ENCODE measurements at regions not wholly inside any gene's neighbourhood (a gene's known extent, or its start where the extent isn't known, plus 50 kb on each side); places are given as distances from the start of the nearest gene placed in this dataset.

DNA sequence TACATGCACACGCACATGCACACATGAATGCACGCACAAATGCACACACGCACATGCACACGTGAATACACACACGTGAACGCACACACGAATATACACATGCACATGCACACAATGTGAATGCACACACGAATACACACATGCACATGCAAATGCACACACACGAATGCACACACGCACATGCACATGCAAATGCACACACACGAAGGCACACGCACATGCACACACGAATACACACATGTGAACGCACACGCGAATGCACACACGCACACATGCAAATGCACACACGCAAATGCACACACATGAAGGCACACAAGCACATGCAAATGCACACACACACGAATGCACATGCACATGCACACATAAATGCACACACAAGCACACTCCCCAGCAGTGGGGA is 68.6 kb upstream of the GPC1 start:
- DNase-seq (ENCODE audit: low spot score), result no peak
- TF ChIP-seq, protein P1, sequence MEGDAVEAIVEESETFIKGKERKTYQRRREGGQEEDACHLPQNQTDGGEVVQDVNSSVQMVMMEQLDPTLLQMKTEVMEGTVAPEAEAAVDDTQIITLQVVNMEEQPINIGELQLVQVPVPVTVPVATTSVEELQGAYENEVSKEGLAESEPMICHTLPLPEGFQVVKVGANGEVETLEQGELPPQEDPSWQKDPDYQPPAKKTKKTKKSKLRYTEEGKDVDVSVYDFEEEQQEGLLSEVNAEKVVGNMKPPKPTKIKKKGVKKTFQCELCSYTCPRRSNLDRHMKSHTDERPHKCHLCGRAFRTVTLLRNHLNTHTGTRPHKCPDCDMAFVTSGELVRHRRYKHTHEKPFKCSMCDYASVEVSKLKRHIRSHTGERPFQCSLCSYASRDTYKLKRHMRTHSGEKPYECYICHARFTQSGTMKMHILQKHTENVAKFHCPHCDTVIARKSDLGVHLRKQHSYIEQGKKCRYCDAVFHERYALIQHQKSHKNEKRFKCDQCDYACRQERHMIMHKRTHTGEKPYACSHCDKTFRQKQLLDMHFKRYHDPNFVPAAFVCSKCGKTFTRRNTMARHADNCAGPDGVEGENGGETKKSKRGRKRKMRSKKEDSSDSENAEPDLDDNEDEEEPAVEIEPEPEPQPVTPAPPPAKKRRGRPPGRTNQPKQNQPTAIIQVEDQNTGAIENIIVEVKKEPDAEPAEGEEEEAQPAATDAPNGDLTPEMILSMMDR (IDR thresholded peaks at IDR 0.05; ENCODE audit: extremely low read depth, missing control alignments), result no peak

DNA sequence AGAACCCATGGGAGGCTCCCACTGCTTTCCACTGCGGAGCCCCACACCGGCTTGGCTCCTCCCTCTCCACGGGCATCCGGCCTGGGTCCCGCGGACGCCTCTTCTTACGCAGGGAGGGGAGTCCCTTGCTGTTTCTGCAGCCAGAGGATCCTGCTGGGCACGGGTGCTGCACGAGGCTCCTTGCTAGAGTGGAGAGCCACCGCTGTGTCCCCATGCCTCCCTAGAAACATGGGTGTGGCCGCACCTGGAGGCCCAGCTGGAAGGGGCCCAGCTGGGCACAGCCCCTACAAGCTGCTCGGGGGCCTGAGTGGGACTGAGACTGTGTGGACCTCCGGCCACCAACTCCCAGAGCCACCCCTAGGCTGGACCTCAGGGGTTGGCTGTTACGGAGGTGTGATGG is 67.7 kb upstream of the GPC1 start:
- no peak for DNase-seq (ENCODE audit: low spot score)
- TF ChIP-seq, protein P1 (IDR thresholded peaks at IDR 0.05; ENCODE audit: extremely low read depth, missing control alignments), result no peak

DNA sequence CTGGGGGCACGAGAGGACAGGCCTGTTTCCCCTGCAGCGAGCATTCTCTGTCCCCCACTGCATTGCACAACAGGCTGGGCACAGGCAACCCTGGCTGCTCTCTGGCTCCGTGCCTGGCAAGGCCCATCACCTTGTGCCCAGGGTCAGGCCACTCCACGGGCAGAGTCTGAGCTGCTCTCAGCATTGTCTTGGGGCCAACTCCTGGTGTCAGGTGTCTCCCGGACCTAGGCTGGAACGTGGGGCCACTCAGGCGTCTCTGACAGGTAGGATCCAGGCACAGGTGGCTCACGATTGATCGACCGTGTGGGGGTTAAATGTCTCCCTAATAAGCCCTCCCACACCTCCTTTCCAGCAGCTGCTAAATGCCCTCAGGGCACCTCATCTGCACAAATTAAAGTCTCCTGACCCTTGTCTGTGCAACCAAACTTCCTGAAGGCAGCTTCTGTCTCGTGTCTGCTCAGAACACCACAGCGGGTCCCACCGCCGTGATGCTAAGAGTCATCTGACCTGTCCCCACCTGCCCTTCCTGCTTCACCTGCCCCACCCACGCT is 66.6 kb upstream of the GPC1 start:
- TF ChIP-seq, protein P1 (IDR thresholded peaks at IDR 0.05; ENCODE audit: extremely low read depth, missing control alignments), result no peak
- no peak for DNase-seq (ENCODE audit: low spot score)

DNA sequence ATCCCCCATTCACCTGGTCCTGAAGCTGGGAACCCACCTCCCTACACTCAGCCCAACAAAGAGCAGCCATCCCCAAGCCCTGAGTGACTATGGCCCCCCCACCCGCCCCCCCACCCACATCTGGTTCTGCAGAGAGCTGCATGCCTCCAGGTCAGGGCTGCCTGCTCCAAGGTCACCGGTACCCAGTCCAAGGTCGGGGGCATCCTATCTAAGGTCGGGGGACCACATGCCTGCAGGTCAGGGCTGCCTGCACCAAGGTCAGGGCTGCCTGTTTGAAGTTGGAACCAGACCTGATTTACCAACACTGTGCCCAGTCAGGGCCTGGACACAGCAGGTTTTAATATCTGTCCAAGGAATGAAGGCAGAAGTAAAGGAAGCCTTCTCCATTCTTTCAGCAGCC is 66.1 kb upstream of the GPC1 start:
- no peak for DNase-seq (ENCODE audit: low spot score)
- TF ChIP-seq, protein P1 (IDR thresholded peaks at IDR 0.05; ENCODE audit: extremely low read depth, missing control alignments), result no peak

DNA sequence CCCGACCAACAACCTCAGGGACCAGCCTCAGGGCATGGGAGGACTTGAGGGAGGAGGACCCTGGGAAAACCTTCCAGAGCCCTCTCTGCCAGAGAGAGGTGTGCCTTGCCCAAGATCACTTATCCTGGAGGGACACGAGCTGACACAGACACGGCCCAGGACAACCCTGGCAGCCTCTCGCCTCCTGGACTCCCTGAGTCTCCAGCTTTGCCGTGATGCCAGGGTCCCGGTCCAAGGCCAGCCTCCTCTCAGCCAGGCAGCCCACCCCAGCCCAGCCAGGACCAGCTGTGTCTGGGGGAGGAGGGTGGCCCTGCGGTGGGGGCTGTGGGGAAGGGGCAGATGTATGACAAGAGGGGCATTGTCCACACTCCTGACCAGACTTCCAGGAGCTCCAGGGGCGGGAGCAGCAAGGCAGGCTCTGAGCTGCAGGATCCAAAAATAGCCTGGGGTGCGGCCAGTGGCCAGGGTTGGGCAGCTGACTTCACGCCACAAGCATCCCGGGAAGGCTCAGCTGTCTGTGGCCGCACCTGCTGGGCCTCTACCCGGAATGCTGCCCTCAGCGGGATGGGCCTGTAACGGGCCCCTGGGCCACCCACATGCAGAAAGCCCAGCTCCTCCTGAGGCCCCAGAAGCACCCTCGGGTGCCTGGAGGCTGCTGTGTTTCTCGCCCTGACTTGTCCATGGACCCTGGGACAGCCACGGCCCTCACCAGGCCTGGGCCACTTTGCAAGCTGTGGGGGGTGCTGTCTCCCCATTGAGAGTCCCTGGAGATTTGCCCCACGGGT is 65.5 kb upstream of the GPC1 start:
- DNase-seq (ENCODE audit: low spot score), result no peak
- TF ChIP-seq, protein P1 (IDR thresholded peaks at IDR 0.05; ENCODE audit: extremely low read depth, missing control alignments), result no peak

DNA sequence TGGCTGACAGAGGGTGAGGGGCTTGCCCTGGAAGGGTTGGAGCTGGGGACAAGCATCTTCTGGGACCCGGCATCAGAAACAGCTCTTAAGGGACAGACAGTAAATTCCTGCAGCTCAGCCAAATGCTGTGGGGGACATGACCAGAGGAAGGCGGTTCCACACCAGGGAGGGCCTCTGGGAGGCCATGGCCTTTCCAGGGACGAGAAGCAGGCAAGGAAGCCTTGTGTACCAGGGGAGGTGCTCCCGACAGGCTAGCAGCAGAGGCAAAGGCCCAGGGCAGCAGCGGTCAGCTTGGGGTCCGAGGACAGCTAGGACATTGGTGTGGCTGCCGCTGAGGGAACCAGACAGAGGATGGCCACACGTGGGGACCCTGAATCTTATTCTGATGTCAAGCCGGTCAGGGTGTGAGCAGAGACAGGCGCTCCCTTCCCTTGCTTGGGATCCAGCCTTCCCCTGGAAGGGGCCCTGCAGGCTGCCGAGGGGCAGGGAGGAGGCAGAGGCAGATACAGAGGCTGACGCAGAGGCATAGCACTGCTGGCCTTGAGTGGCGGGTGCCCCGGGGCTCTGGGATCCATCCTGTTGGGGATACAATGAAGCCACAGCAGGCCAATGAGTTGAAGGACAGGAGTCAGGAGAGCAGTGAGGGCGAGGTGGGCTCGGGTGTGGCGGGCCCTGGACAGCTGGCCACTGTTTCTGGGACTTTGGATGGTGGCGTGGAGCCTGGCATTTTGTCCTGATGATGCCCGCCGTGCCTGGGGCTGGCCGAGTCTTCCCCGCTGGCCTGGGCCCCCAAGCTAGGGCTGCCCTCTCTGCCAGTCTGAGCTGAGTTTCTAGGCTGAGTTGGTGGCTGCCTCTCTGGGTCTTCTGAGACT is 64.1 kb upstream of the GPC1 start:
- TF ChIP-seq, protein P1 (IDR thresholded peaks at IDR 0.05; ENCODE audit: extremely low read depth, missing control alignments), result no peak
- no peak for DNase-seq (ENCODE audit: low spot score)

DNA sequence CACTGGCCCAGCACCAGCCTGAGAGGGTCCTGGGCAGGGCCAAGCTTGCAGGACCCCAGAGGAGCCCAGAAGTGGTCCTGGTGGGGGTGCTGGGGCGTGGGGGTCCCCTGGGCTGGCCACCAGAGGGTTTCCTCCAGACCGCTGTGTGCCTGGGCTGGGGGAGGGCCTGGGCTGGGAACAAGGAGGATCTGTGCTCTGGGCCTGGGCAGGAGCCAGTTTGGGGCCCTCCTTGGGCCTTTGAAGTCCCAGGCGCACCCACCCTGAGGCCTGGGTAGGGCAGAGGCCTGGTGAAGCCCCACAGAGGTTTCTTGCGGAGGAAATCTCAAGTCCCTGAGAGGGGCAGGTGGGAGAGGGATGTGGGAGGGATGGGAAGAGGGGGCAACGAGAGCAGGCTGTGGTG is 63.4 kb upstream of the GPC1 start:
- TF ChIP-seq, protein P1 (IDR thresholded peaks at IDR 0.05; ENCODE audit: extremely low read depth, missing control alignments), result no peak
- DNase-seq (ENCODE audit: low spot score), result no peak
